ENCODE measurements at regions not wholly inside any gene's neighbourhood (a gene's known extent, or its start where the extent isn't known, plus 50 kb on each side); places are given as distances from the start of the nearest gene placed in this dataset.

GRCh38 chr7:67716729-67717128 is 720.1 kb downstream of the TYW1 start:
- TF ChIP-seq CTCF (IDR thresholded peaks at IDR 0.05; ENCODE audit: low read length, missing control alignments): no peak

GRCh38 chr7:67723591-67723990 is 727.0 kb downstream of the TYW1 start:
- no peak for TF ChIP-seq CTCF (IDR thresholded peaks at IDR 0.05; ENCODE audit: low read length, missing control alignments)
- no peak for DNase-seq (ENCODE audit: low read depth)
- no peak overlapping the region for H3K4me3 ChIP-seq (replicated peaks; ENCODE audit: low read depth, low read length)

More at GRCh38 chr7:67716729-67717128, 720.1 kb downstream of the TYW1 start:
- no peak overlapping the region for H3K4me3 ChIP-seq (replicated peaks; ENCODE audit: low read depth, low read length)
- DNase-seq (ENCODE audit: low read depth): no peak

- no peak overlapping the region for H3K4me3 ChIP-seq (replicated peaks; ENCODE audit: low read depth, low read length)
- DNase-seq (ENCODE audit: low read depth): no peak
Observed at GRCh38 chr7:67724435-67724834, 727.8 kb downstream of the TYW1 start.

GRCh38 chr7:67724955-67725354 is 728.3 kb downstream of the TYW1 start:
- no peak overlapping the region for H3K4me3 ChIP-seq (replicated peaks; ENCODE audit: low read depth, low read length)
- TF ChIP-seq CTCF (IDR thresholded peaks at IDR 0.05; ENCODE audit: low read length, missing control alignments): no peak
- no peak for DNase-seq (ENCODE audit: low read depth)

More at GRCh38 chr7:67724435-67724834, 727.8 kb downstream of the TYW1 start:
- no peak for TF ChIP-seq CTCF (IDR thresholded peaks at IDR 0.05; ENCODE audit: low read length, missing control alignments)

DNA sequence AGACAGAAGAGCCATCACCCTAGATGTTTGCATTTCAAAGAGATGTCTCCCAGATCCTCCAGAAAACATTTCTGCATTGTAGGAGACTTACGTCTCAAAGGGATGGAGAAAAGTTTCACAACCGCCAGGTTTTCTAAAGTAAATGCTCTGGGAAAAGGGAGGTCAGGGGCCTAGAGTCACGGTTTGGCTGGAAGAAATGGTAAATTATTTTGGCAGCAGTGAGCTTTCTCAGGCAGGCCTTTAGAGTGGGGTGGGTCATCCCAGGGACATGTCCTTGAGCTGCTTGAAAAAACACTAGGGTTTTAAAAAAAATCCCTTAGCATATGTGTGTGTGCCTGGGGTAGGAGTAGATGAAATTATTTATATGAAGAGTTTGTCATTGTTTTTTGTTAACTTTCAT is 728.8 kb downstream of the TYW1 start:
- H3K4me3 ChIP-seq (replicated peaks; ENCODE audit: low read depth, low read length): no peak overlapping the region
- no peak for TF ChIP-seq CTCF (IDR thresholded peaks at IDR 0.05; ENCODE audit: low read length, missing control alignments)
- DNase-seq (ENCODE audit: low read depth): no peak

DNA sequence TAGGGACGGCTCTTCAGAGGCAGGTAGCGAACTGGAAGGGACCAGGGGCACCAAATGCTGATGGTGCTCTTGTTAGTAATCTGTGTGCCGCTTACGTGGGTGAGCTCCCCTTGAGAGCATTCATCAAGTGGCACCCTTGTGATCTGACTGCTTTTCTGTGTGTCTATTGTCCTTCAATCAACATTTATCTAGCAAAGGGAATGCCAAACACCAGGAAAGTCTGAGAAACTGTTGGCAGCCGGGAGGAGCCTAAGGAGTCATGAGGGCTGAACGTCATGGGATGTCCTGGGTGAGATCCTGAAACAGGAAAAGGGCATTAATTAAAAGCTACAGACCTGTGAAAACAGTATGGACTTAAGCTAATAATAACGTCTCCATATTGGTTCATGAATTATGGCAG is 733.1 kb downstream of the TYW1 start:
- no peak for TF ChIP-seq CTCF (IDR thresholded peaks at IDR 0.05; ENCODE audit: low read length, missing control alignments)
- no peak overlapping the region for H3K4me3 ChIP-seq (replicated peaks; ENCODE audit: low read depth, low read length)
- no peak for DNase-seq (ENCODE audit: low read depth)

DNA sequence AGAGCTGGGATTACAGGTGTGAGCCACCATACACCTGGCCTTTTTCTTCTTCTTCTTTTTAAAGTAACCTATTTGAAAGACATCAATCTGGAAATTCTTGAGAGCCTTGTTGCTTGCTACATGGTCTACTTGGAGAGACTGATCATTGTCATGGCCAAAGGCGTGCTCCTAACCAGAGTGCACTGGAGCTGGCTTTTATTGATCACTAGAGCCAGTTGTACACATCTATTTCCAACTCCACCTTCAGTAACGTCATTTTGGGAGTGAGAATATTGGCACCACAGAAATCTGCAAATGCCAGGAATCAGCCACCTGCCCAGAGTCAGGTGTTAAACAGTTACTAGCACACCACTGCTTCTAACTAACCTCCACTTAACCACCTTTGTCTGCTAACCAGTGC is 735.1 kb downstream of the TYW1 start:
- DNase-seq (ENCODE audit: low read depth): no peak
- no peak for TF ChIP-seq CTCF (IDR thresholded peaks at IDR 0.05; ENCODE audit: low read length, missing control alignments)
- no peak overlapping the region for H3K4me3 ChIP-seq (replicated peaks; ENCODE audit: low read depth, low read length)
